ENCODE measurements at regions not wholly inside any gene's neighbourhood (a gene's known extent, or its start where the extent isn't known, plus 50 kb on each side); places are given as distances from the start of the nearest gene placed in this dataset.

DNA sequence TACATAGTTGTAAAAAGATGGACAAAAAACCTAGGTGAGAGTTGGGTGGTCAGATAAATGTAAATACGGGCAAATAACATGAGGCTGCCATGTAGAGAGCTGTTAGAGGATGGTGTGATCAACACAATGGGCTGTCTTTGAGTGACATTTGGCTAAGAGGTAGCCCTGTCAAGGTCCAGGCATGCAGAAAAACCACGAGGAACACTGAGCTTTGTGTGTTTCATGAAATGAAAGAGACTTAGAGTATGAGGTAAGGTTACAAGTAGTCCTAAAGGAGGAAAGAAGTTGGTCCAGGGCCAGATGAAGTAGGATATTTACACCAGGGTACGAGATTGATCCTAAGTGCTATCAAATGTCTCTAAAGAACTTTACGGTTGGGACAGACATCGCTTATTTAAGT is 160.9 kb downstream of the RDH14 start:
- no peak for TF ChIP-seq GATA3 (IDR thresholded peaks at IDR 0.05; ENCODE audit: low read depth, low read length)
- no peak for TF ChIP-seq GATA2 (IDR thresholded peaks at IDR 0.05; ENCODE audit: low read depth, low read length)

- TF ChIP-seq GATA3 (IDR thresholded peaks at IDR 0.05; ENCODE audit: low read depth, low read length) (no peak), GATA2 (IDR thresholded peaks at IDR 0.05; ENCODE audit: low read depth, low read length) (no peak)
Measured at GRCh38 chr2:18398833-18399232, 161.6 kb downstream of the RDH14 start.

- TF ChIP-seq GATA2 (IDR thresholded peaks at IDR 0.05; ENCODE audit: low read depth, low read length): no peak
- TF ChIP-seq GATA3 (IDR thresholded peaks at IDR 0.05; ENCODE audit: low read depth, low read length): no peak
Measured at GRCh38 chr2:18396329-18397010, 164.0 kb downstream of the RDH14 start.

- TF ChIP-seq GATA2 (IDR thresholded peaks at IDR 0.05; ENCODE audit: low read depth, low read length) (no peak), GATA3 (IDR thresholded peaks at IDR 0.05; ENCODE audit: low read depth, low read length) (no peak)
Measured at GRCh38 chr2:18395555-18395954, 164.9 kb downstream of the RDH14 start.

DNA sequence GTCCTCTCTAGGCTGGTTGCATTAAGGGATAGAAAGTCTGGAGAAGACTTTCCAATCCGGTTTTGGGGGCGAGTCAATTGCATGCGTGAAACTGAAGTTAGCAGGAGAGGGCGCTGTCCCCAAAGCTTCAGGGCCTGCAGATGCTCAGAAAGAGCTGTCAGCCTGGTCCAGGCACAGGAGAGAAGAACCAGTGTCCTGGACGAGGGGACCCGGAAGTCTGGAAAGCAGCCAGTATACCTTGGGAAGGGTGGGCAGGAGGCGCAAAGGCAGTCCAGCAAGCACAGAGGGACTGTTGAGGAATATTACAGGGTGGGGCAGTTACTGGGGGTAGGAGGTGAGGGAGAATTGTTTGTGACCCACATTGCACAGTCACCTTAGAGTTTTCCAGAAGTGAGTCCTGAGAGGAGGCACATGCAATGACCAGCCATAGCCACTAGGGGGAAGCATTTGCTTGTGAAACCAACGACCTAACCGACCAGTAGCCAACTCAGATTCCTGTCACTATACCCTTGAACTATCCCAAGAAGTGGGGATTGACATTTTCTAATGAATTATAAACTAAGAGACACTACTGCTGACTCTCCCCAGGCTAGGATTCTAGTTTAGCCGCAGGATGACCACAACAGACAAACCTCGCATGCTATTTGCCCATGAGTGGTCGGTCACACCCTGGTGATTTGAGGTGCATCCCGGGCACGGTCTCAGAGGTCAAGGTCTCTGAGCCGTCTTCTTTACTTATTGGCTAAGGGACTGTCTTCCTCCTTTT is 172.8 kb downstream of the RDH14 start:
- TF ChIP-seq GATA2 (IDR thresholded peaks at IDR 0.05; ENCODE audit: low read depth, low read length) (no peak), GATA3 (IDR thresholded peaks at IDR 0.05; ENCODE audit: low read depth, low read length) (no peak)

DNA sequence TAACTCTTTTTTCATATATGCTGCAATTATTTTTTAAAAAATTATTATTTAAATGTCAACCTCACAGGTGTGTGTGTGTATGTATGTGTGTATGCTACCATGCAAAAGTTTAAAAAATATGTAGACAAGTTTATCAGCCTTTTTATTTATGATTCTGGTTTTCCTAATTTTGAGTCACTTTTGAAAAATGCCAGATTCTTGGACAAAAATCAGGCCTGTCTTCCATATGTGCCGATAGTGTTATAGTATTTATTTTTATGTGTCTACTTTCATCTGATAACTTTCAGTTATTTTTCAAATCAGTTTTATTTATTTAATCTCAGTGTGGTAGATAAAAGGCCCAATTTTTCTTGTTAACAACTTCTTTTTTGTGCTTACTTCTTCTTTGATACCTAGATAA is 176.2 kb downstream of the RDH14 start:
- no peak for TF ChIP-seq GATA3 (IDR thresholded peaks at IDR 0.05; ENCODE audit: low read depth, low read length)
- no peak for TF ChIP-seq GATA2 (IDR thresholded peaks at IDR 0.05; ENCODE audit: low read depth, low read length)

DNA sequence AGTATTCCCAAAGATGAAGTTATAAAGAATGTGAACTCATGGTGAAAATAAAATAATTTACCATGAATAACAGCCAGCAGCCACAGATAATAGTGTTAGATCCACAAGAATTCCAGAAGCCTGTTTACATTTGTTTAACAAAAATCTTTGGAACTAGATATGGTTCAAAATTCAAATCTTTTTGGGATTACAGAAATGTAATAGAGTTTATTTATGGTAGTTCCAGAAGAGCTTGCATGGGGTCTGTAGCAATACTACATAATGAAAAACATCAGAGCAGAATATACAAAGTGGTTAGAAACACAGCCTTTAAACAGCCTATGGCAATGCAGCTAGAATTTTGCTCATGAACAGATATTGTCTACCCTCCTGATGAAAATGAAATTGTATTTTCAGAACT is 179.1 kb downstream of the RDH14 start:
- no peak for TF ChIP-seq GATA2 (IDR thresholded peaks at IDR 0.05; ENCODE audit: low read depth, low read length)
- TF ChIP-seq GATA3 (IDR thresholded peaks at IDR 0.05; ENCODE audit: low read depth, low read length): no peak

- TF ChIP-seq GATA2 (IDR thresholded peaks at IDR 0.05; ENCODE audit: low read depth, low read length) (no peak), GATA3 (IDR thresholded peaks at IDR 0.05; ENCODE audit: low read depth, low read length) (no peak)
Measured at GRCh38 chr2:18380321-18380720, 180.1 kb downstream of the RDH14 start.

- TF ChIP-seq GATA3 (IDR thresholded peaks at IDR 0.05; ENCODE audit: low read depth, low read length) (no peak), GATA2 (IDR thresholded peaks at IDR 0.05; ENCODE audit: low read depth, low read length) (no peak)
Measured at GRCh38 chr2:18379870-18380269, 180.6 kb downstream of the RDH14 start.

- TF ChIP-seq GATA3 (IDR thresholded peaks at IDR 0.05; ENCODE audit: low read depth, low read length) (no peak), GATA2 (IDR thresholded peaks at IDR 0.05; ENCODE audit: low read depth, low read length) (no peak)
Measured at GRCh38 chr2:18378020-18378653, 182.3 kb downstream of the RDH14 start.

DNA sequence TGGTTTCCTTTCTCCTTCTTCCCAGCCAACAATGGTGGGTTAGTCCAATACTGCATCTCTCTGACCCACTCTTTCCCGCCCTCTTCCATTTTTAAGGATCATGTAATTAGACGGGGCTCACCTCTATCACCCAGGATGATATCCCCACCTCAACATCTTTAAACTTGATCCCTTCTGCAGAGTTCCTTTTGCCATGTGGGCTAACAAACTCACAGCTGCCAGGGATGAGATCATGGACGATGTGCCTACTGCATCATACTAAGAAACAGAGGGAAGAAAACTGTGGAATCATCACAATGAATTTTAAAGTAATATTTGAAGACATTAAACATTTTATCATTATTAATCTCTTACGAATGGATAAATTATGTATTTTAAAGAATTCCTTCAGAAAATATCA is 183.5 kb downstream of the RDH14 start:
- no peak for TF ChIP-seq GATA3 (IDR thresholded peaks at IDR 0.05; ENCODE audit: low read depth, low read length)
- TF ChIP-seq GATA2 (IDR thresholded peaks at IDR 0.05; ENCODE audit: low read depth, low read length): no peak

GRCh38 chr2:18373664-18374063 is 186.8 kb downstream of the RDH14 start:
- no peak for TF ChIP-seq GATA3 (IDR thresholded peaks at IDR 0.05; ENCODE audit: low read depth, low read length)
- TF ChIP-seq GATA2 (IDR thresholded peaks at IDR 0.05; ENCODE audit: low read depth, low read length): no peak

DNA sequence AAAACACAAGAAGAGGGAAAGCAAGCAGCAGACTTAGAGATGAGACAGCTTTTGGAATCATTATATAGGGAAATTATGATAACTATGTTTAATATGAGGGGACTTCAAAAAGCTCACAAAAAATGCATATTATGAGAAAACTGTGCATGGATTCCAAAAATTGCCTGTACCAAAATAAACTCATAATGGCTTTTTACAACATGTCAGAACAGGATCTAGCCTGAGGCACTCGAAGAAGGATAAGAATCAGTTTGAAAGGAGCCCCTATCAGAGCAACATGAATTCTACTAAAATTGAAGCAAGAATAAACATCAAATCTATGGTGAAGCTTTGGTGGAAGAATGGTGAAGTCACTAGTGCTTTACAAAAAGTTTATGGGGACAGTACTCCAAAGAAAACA is 187.4 kb downstream of the RDH14 start:
- TF ChIP-seq GATA3 (IDR thresholded peaks at IDR 0.05; ENCODE audit: low read depth, low read length) (no peak), GATA2 (IDR thresholded peaks at IDR 0.05; ENCODE audit: low read depth, low read length) (no peak)

GRCh38 chr2:18372641-18373040 is 187.8 kb downstream of the RDH14 start:
- TF ChIP-seq GATA2 (IDR thresholded peaks at IDR 0.05; ENCODE audit: low read depth, low read length) (no peak), GATA3 (IDR thresholded peaks at IDR 0.05; ENCODE audit: low read depth, low read length) (no peak)

GRCh38 chr2:18369760-18370159 is 190.7 kb downstream of the RDH14 start:
- TF ChIP-seq GATA3 (IDR thresholded peaks at IDR 0.05; ENCODE audit: low read depth, low read length): no peak
- TF ChIP-seq GATA2 (IDR thresholded peaks at IDR 0.05; ENCODE audit: low read depth, low read length): no peak

Data from SH-SY5Y (cell line).